Spleen (tissue), 7 donors: ENCODE measurements at regions not wholly inside any gene's neighbourhood (a gene's known extent, or its start where the extent isn't known, plus 50 kb on each side); places are given as distances from the start of the nearest gene placed in this dataset.

Experiments used
- CTCF ChIP-seq, 11 experiments: fragments of 200-600 bp in 7 of 11; fragments of 450-650 bp in 4 of 11; sonication (generic) in 4 of 11; IDR thresholded peaks in 8 of 11; conservative IDR thresholded peaks in 3 of 11; 1 replicate in 7 of 11; 2 replicates in 4 of 11; pipeline versions ENCODE4 v1.4.0 to v1.8.0; 2016 to 2021; ENCODE audit warnings: antibody characterized with exemption in 11 of 11, inconsistent platforms in 4 of 11, mild to moderate bottlenecking in 1 of 11
- POLR2A ChIP-seq, 3 donors: fragments of 450-650 bp; IDR thresholded peaks; one replicate each; pipeline ENCODE4 v1.5.1; 2017; ENCODE audit warnings: antibody characterized with exemption in 3 of 3, mild to moderate bottlenecking in 1 of 3
- donor health status: DM: no; HTN: no; CAD: no; lungs with moderate emphysema.
- donor health status: DM: no; HTN: no; CAD: no.
- donor health status: DM: no; HTN: no; CAD: no.

- TF ChIP-seq CTCF (IDR thresholded peaks at IDR 0.05 in 8 of 11, conservative IDR thresholded peaks at IDR 0.05 in 3 of 11) (no peak), POLR2A (IDR thresholded peaks at IDR 0.05) (no peak)
Observed at GRCh38 chr10:3389130-3389529, 216.5 kb upstream of the PITRM1 start.
